Hepatocyte (in vitro differentiated cells): ENCODE measurements at regions not wholly inside any gene's neighbourhood (a gene's known extent, or its start where the extent isn't known, plus 50 kb on each side); places are given as distances from the start of the nearest gene placed in this dataset.

Source experiments
- DNase-seq: peaks from one replicate; pipeline ENCODE4 v3.0.0-alpha.2; 2016; ENCODE audit warnings: low spot score
- H2AFZ ChIP-seq: fragments of 200-600 bp; sonication (generic); 2 replicates; pipeline ENCODE4 v1.6.0; 2016; ENCODE audit warnings: antibody characterized with exemption, mild to moderate bottlenecking
- H3K27ac ChIP-seq: fragments of 200-600 bp; sonication (generic); 2 replicates; pipeline ENCODE4 v1.5.1; 2016; ENCODE audit warnings: mild to moderate bottlenecking
- H3K27me3 ChIP-seq: fragments of 200-600 bp; sonication (generic); 2 replicates; pipeline ENCODE4 v1.6.1; 2016
- H3K36me3 ChIP-seq: fragments of 200-600 bp; sonication (generic); replicated peaks from 2 replicates; pipeline ENCODE4 v1.5.1; 2016; ENCODE audit warnings: low read depth; ENCODE audit not compliant: insufficient read depth
- H3K4me1 ChIP-seq: fragments of 200-600 bp; sonication (generic); 2 replicates; pipeline ENCODE4 v1.5.1; 2016; ENCODE audit warnings: mild to moderate bottlenecking, moderate library complexity; ENCODE audit not compliant: insufficient read depth
- H3K4me2 ChIP-seq: fragments of 200-600 bp; sonication (generic); 2 replicates; pipeline ENCODE4 v1.6.0; 2016
- H3K4me3 ChIP-seq: fragments of 200-600 bp; sonication (generic); 2 replicates; pipeline ENCODE4 v1.5.1; 2016; ENCODE audit warnings: mild to moderate bottlenecking
- H3K79me2 ChIP-seq: fragments of 200-600 bp; sonication (generic); 2 replicates; pipeline ENCODE4 v1.6.0; 2017; ENCODE audit warnings: mild to moderate bottlenecking
- H3K9me2 ChIP-seq: fragments of 200-600 bp; sonication (generic); replicated peaks from 2 replicates; pipeline ENCODE4 v1.6.0; 2017; ENCODE audit warnings: mild to moderate bottlenecking; ENCODE audit not compliant: insufficient read depth
- H3K9me3 ChIP-seq: fragments of 200-600 bp; sonication (generic); 2 replicates; pipeline ENCODE4 v1.5.1; 2016; ENCODE audit warnings: low read depth, mild to moderate bottlenecking
- H4K20me1 ChIP-seq: fragments of 200-600 bp; sonication (generic); 2 replicates; pipeline ENCODE4 v1.6.0; 2016; ENCODE audit warnings: mild to moderate bottlenecking; ENCODE audit not compliant: insufficient read depth, poor library complexity, severe bottlenecking
- CTCF ChIP-seq: fragments of 200-600 bp; sonication (generic); IDR thresholded peaks from 2 replicates; pipeline ENCODE4 v1.5.1; 2016; ENCODE audit warnings: antibody characterized with exemption, mild to moderate bottlenecking; ENCODE audit not compliant: poor library complexity
- EZH2 ChIP-seq: fragments of 200-600 bp; sonication (generic); IDR thresholded peaks from 2 replicates; pipeline ENCODE4 v1.6.1; 2016; ENCODE audit warnings: antibody characterized with exemption, mild to moderate bottlenecking, borderline replicate concordance
- EZH2phosphoT487 ChIP-seq: fragments of 200-600 bp; sonication (generic); IDR thresholded peaks from one replicate; pipeline ENCODE4 v1.6.1; 2018; ENCODE audit warnings: antibody characterized with exemption, mild to moderate bottlenecking, low read depth, moderate library complexity; ENCODE audit not compliant: unreplicated experiment, severe bottlenecking
- WGBS: methylation state at CpG from one replicate; pipeline ENCODE4 v1.1.6; 2016; ENCODE audit warnings: low lambda C conversion rate; ENCODE audit errors: missing lambda C conversion rate; 5-methylcytosine and 5-hydroxymethylcytosine counted together

- no peaks in the 10 kb centered on the region for H3K79me2 ChIP-seq
- H4K20me1 ChIP-seq, result no peaks in the 10 kb centered on the region
- H3K4me3 ChIP-seq, result no peak overlapping the region
- H3K4me2 ChIP-seq, result peak overlapping the region; percentile 31
- no peak for DNase-seq
- WGBS, result 77% methylated on average over 4 of the region's 4 CpGs
- no peak for TF ChIP-seq CTCF
- no peak for TF ChIP-seq EZH2
- no peak for TF ChIP-seq EZH2phosphoT487
- no peaks in the 10 kb centered on the region for H3K27me3 ChIP-seq
- peaks cover 6% of the 10 kb centered on the region for H3K4me1 ChIP-seq
- H3K9me2 ChIP-seq, result no peaks in the 10 kb centered on the region
- no peaks in the 10 kb centered on the region for H3K9me3 ChIP-seq
- no peak overlapping the region for H3K27ac ChIP-seq
- H2AFZ ChIP-seq, result peak overlapping the region; percentile 51
- H3K36me3 ChIP-seq, result no peaks in the 10 kb centered on the region
Measured at GRCh38 chr3:81863756-81864155, 102.3 kb upstream of the GBE1 start.

- DNase-seq, result no peak
- H3K4me1 ChIP-seq, result peaks cover 6% of the 10 kb centered on the region
- 100% methylated on average over 1 of the region's 1 CpG for WGBS
- H3K79me2 ChIP-seq, result no peaks in the 10 kb centered on the region
- no peak overlapping the region for H3K4me3 ChIP-seq
- H3K27me3 ChIP-seq, result no peaks in the 10 kb centered on the region
- H3K36me3 ChIP-seq, result no peaks in the 10 kb centered on the region
- H3K9me3 ChIP-seq, result no peaks in the 10 kb centered on the region
- no peaks in the 10 kb centered on the region for H4K20me1 ChIP-seq
- no peak overlapping the region for H2AFZ ChIP-seq
- H3K27ac ChIP-seq, result no peak overlapping the region
- H3K4me2 ChIP-seq, result no peak overlapping the region
- TF ChIP-seq CTCF (no peak), EZH2phosphoT487 (no peak), EZH2 (no peak)
- no peaks in the 10 kb centered on the region for H3K9me2 ChIP-seq
Measured at GRCh38 chr3:81861593-81861992, 100.1 kb upstream of the GBE1 start.

- no peak overlapping the region for H3K4me3 ChIP-seq
Measured at GRCh38 chr3:81859524-81859923, 98.1 kb upstream of the GBE1 start.

More at GRCh38 chr3:81859524-81859923, 98.1 kb upstream of the GBE1 start:
- TF ChIP-seq CTCF (no peak), EZH2phosphoT487 (no peak), EZH2 (no peak)
- 90% methylated on average over 1 of the region's 1 CpG for WGBS
- H3K79me2 ChIP-seq, result no peaks in the 10 kb centered on the region
- no peak overlapping the region for H2AFZ ChIP-seq
- no peaks in the 10 kb centered on the region for H4K20me1 ChIP-seq
- H3K27me3 ChIP-seq, result no peaks in the 10 kb centered on the region
- DNase-seq, result no peak
- H3K9me2 ChIP-seq, result no peaks in the 10 kb centered on the region
- no peak overlapping the region for H3K27ac ChIP-seq
- H3K4me1 ChIP-seq, result peaks cover 5% of the 10 kb centered on the region
- H3K36me3 ChIP-seq, result no peaks in the 10 kb centered on the region
- no peak overlapping the region for H3K4me2 ChIP-seq
- no peaks in the 10 kb centered on the region for H3K9me3 ChIP-seq
